Activated CD4-positive, alpha-beta T cell treated with anti-CD3 and anti-CD28 coated beads for 24 hours (primary cell): ENCODE measurements at regions not wholly inside any gene's neighbourhood (a gene's known extent, or its start where the extent isn't known, plus 50 kb on each side); places are given as distances from the start of the nearest gene placed in this dataset.

ENCODE experiments used
- DNase-seq, 2 donors: peaks; one replicate each; pipeline ENCODE4 v3.0.0-alpha.2; 2020; ENCODE audit warnings: low read depth in 2 of 2

DNA sequence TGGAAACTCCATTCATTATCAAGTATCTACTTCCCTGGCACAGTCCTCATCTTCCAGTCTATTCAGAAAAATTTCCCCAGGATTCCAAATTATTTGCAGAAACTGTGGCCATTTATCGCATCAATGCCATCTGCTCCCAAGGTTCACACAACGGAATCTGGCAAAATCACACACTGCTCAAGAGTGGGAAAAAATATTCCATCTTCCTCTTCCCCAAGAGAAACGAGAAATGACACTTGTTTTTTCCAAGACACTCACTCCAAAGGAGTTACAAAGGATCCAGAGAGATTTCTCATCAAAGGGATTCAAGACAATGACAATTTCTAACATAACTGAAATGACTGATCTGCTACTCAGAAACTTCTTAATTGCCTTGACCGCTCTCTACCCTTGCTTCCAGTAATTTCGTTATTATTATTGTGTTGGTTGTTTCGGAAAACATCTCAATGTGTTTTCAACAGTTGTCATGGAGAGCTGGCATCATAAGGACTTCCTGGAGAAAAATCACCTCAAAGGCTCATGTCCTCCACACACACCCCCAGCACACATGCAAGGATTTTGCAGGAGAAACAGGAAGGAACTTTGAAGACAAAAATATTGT lies 128.0 kb downstream of the PSMG1 start:
- no peak for DNase-seq

DNA sequence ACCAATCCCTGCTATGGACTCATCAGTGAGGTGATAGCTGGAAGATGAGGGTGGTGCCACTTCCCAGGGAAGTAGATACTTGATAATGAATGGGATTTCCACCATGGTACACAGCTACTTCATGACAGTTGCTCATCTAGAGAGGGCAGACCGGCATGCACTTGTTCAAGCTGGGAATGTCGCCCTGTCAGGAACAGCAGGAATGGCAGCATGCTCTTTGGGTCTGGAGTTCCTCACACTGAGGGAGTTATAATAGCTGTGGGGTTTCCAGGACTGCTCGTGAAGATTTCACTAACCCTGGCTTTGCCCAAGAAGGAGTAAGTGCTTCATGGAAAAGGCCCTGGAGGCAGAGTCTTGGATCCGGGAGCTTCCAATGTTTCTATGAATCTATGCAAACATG lies 129.2 kb downstream of the PSMG1 start:
- no peak for DNase-seq

- no peak for DNase-seq
Measured at GRCh38 chr21:39053126-39053525, 130.1 kb downstream of the PSMG1 start.

GRCh38 chr21:39052718-39053117 lies 130.5 kb downstream of the PSMG1 start:
- DNase-seq, result no peak

GRCh38 chr21:39051588-39051949 lies 131.7 kb downstream of the PSMG1 start:
- no peak for DNase-seq

DNA sequence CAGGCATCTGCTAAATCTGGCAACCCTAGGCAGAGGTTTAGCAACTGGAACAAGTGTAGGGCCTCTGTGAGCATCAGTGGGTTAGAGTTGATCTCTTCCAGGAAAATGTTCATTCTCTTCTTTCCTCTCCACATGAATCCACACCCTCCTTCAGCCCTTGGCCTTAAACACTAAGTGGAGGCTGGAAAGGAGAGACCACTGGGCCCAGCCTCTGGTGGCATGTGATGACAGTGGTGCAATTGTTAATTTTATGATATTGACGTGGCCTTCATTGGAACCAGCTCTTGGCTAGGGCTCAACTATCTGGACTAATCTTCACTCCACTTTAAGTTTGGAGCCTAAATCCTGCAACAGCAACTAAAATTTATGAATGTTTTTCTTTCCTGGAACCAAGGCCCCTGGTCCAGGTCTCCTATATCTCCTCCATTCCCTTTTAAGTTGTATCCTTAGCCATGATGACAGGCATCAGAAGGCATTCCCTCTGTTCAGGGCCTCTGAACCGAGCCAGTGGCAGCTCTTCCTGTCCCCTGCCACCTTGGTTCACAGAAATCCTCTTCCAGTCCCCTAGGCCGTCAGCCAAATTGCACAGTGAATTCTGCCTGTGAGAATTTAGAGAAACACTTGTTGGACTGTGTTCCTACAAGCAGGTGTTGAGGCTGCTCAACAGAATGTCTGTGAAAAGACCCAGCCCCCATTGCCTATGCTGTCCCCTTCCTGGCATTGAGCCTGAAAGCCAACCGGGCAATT lies 132.2 kb downstream of the PSMG1 start:
- no peak for DNase-seq

- no peak for DNase-seq
Measured at GRCh38 chr21:39048574-39048973, 134.7 kb downstream of the PSMG1 start.

GRCh38 chr21:39048064-39048463 lies 135.2 kb downstream of the PSMG1 start:
- DNase-seq, result no peak

DNA sequence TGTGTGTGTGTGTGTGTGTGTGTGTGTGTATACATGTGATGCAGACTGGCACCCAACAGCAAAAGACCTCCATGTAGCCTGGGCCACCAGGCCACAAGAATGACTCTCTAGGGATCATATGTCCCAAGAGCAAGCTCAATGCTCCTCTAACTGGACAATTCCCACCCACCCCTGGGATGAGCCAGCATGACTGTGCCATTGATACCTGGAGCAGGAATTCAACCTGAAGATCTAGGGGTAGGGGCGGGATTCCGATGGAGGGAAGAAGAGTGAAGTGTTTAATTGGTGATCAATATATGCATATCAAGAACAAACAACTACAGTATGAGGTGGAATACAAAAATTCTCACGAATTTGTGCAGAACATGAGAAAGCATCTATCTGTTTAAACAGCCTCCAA lies 136.2 kb downstream of the PSMG1 start:
- no peak for DNase-seq

DNA sequence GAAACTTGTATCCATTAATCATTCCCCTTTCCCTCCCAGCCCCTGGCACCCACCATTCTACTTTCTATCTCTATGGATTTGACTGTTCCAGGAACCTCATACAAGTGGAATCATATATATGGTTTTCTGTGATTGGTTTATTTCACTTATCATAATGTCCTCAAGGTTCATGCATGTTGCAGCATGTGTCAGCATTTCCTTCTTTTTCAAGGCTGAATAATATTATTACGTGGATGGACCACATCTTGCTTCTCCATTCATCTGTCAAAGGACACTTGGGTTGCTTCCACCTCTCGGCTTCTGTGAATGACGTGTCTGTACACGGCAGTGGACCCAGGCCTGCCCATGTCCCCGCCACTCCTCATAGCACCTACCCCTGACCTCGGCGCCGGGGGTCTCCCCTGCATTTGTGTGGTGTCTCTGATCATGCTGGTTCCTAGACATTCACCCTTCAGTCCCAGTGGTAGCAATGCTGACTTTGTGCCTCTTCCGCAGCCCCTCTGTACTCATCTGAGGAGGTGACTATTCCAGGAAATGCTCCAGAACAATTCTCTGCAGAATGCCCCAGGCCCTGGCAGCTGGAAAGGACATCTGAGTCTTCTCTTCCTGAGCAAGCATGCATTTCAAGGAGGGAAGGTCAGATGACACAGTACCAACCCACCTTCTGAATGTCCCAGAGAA lies 136.9 kb downstream of the PSMG1 start:
- DNase-seq, result no peak

GRCh38 chr21:39041816-39042215 lies 141.4 kb downstream of the PSMG1 start:
- DNase-seq, result no peak

- DNase-seq, result no peak
Measured at GRCh38 chr21:39040494-39041110, 142.6 kb downstream of the PSMG1 start.

- DNase-seq, result no peak
Measured at GRCh38 chr21:39037807-39038405, 145.3 kb downstream of the PSMG1 start.

- DNase-seq, result no peak
Measured at GRCh38 chr21:39036581-39036980, 146.7 kb downstream of the PSMG1 start.

DNA sequence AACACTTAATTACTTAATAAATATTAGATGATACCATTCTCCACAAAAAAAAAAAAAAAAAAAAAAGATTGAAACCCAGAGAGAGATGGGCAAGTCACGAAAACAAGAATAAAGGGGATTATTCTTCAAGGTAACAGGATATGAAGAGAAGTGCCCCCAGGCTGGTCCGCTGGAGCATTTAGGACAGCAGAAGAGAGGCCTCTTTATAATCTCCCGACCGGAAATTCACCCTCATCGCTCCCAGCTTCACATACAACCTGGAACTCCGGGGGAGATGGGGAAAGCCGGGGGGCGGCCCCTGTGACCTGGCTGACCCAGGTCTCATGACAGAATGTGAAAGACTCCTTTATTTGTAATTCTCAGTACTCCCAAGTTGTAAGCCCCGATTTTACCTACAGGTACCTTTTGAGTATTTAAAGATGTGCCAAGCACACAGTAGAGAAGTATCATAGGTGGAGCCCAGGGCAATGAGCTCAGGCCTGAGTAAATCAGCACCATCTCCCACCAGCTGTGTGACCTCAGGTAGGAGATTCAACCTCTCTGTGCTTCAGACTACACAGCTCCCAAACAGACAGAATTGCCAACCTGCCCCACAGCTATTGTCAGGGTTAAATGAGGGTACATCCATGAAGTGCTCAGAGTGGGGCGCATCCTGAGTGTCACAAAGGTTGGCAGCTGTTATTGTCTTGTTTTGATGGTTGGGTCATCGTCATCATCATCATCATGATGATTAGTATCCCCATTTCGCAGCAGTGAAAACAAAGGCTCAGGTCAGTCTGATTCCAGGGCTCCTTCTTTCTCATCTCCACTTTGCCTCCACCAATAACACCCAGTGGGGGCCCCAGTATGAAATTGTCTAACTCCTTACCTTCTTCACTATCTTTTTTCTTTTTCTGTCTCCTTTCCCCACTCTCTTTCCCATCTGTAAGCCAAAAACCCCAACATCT lies 148.4 kb downstream of the PSMG1 start:
- no peak for DNase-seq

- no peak for DNase-seq
Measured at GRCh38 chr21:39033878-39034589, 149.2 kb downstream of the PSMG1 start.

GRCh38 chr21:39029900-39030884 lies 153.1 kb downstream of the PSMG1 start:
- DNase-seq, result no peak

DNA sequence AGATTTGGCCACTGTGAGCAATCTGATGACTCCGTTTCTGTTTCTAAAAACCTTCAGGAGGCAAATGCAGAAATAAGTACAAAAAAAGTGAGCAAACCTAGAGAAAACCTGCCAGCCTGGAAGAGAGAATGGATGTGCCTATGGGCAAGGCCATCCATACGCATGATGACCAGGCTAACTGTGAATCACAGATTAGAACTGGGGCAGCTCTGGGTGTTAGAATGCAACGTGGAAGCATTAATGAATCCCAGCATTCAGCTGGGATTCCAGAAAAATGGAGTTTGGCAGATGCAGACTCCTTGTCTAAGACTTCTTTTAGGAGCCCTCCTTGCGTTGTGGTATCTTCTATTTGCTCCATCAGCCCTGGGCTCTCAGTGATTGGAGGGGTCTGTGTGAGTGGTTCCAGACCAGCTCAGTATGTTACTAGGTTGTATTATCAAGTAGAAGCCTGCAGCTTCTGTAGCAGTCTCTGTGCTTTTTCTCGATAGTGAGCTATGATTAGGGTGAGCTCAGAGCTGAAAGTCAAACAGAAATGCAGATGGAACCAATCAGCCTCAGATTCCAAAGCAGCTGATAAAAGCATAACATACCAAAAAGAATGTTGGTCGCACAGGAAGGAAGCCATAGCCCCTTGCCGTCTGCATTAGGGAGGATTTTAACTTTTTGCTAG lies 154.0 kb downstream of the PSMG1 start:
- no peak for DNase-seq

- no peak for DNase-seq
Measured at GRCh38 chr21:39025198-39025597, 158.1 kb downstream of the PSMG1 start.
